Panc1 (cell line): ENCODE measurements at regions not wholly inside any gene's neighbourhood (a gene's known extent, or its start where the extent isn't known, plus 50 kb on each side); places are given as distances from the start of the nearest gene placed in this dataset.

Source experiments
- ATAC-seq: fragments of 200-7000 bp; cut with Tn5 transposase; 2 replicates; pipeline ENCODE4 v1.9.1; 2020; ENCODE audit warnings: mild to moderate bottlenecking, moderate library complexity
- BruUV-seq: library from RNA; stranded (reverse); fragments of 400-500 nt; replicated peaks from 2 replicates; lab custom pipeline; 2021; lab: Mats Ljungman, UMichigan
- CTCF ChIA-PET: fragments of 300-600 bp; sonication (Branson Sonifier 250); formaldehyde crosslinking; loops from one replicate; lab custom pipeline; 2022; ENCODE audit warnings: antibody characterized with exemption; lab: Charles Lee
- POLR2A ChIA-PET: fragments of 300-600 bp; sonication (Branson Sonifier 250); formaldehyde crosslinking; loops from one replicate; lab custom pipeline; 2022; ENCODE audit warnings: antibody characterized with exemption; lab: Charles Lee
- DNase-seq: peaks from one replicate; pipeline ENCODE4 v3.0.0-alpha.2; 2010; ENCODE audit warnings: low read depth, low spot score
- H3K27ac ChIP-seq: 2 replicates; pipeline ENCODE4 v1.5.1; 2011; ENCODE audit warnings: mild to moderate bottlenecking, low read length, inconsistent platforms
- H3K27me3 ChIP-seq: fragments of 200-500 bp; sonication (Bioruptor generic); 2 replicates; pipeline ENCODE4 v1.6.0; 2014; ENCODE audit warnings: low read length, inconsistent platforms; ENCODE audit not compliant: control insufficient read depth, insufficient read depth
- H3K36me3 ChIP-seq: fragments of 200-500 bp; sonication (Bioruptor generic); 2 replicates; pipeline ENCODE4 v1.5.1; 2014; ENCODE audit warnings: inconsistent platforms, mild to moderate bottlenecking, low read length, moderate library complexity; ENCODE audit not compliant: control insufficient read depth, insufficient read depth
- H3K4me1 ChIP-seq: 2 replicates; pipeline ENCODE4 v1.5.1; 2011; ENCODE audit warnings: inconsistent platforms, mild to moderate bottlenecking, low read length, moderate library complexity; ENCODE audit not compliant: control insufficient read depth, insufficient read depth
- H3K4me3 ChIP-seq, 2 experiments: 2 replicates each; pipeline ENCODE4 v1.5.1; 2011 to 2012; ENCODE audit warnings: low read depth in 2 of 2, low read length in 2 of 2, mild to moderate bottlenecking in 2 of 2, inconsistent platforms in 1 of 2, moderate library complexity in 1 of 2
- H3K9me3 ChIP-seq: fragments of 200-500 bp; sonication (Bioruptor generic); 2 replicates; pipeline ENCODE4 v1.5.1; 2014; ENCODE audit warnings: low read depth, mild to moderate bottlenecking, inconsistent platforms, low read length, moderate library complexity; ENCODE audit not compliant: control insufficient read depth, insufficient read depth
- CTCF ChIP-seq: fragments of 450-650 bp; IDR thresholded peaks from 2 replicates; pipeline ENCODE4 v1.5.1; 2017; ENCODE audit warnings: mild to moderate bottlenecking
- POLR2AphosphoS5 ChIP-seq: IDR thresholded peaks from 2 replicates; pipeline ENCODE4 v1.6.1; 2012; ENCODE audit warnings: mild to moderate bottlenecking, low read depth, low read length, moderate library complexity
- REST ChIP-seq, 2 experiments: IDR thresholded peaks; 2 replicates each; pipeline ENCODE4 v1.6.1; 2011 to 2012; ENCODE audit warnings: low read depth in 2 of 2, control low read depth in 1 of 2, low read length in 1 of 2, mild to moderate bottlenecking in 1 of 2, moderate library complexity in 1 of 2; ENCODE audit not compliant: insufficient read depth in 1 of 2
- SIN3A ChIP-seq: IDR thresholded peaks from 2 replicates; pipeline ENCODE4 v1.6.1; 2012; ENCODE audit warnings: low read depth, mild to moderate bottlenecking, low read length, moderate library complexity, borderline replicate concordance; ENCODE audit not compliant: insufficient read depth
- TCF7L2 ChIP-seq: IDR thresholded peaks from 2 replicates; pipeline ENCODE4 v1.6.1; 2011; ENCODE audit warnings: mild to moderate bottlenecking, low read depth, low read length, inconsistent platforms
- in situ Hi-C: cut with HindIII; loops from 2 replicates; pipeline ENCODE4 v1.10.0; 2016; ENCODE audit warnings: low sequenced_read_pairs, low pct_unique_long_range_greater_than_20kb
- intact Hi-C: fragments of 100-400 bp; cut with micrococcal nuclease; formaldehyde crosslinking; loops from one replicate; pipeline ENCODE4 v1.10.0; 2022; ENCODE audit not compliant: unreplicated experiment

- Histone ChIP-seq H3K4me3 (no peak overlapping the region), H3K36me3 (no peaks in the 10 kb centered on the region), H3K4me1 (no peaks in the 10 kb centered on the region), H3K9me3 (no peaks in the 10 kb centered on the region), H3K27ac (no peak overlapping the region), H3K27me3 (no peaks in the 10 kb centered on the region)
- ChIA-PET POLR2A (no interaction called here), CTCF (no interaction called here)
- DNase-seq = no peak
- intact Hi-C loops = no loop called here
- ATAC-seq = no peak
- no TSS peak for BruUV-seq
- TF ChIP-seq POLR2AphosphoS5 (no peak), SIN3A (no peak), CTCF (no peak), REST (IDR thresholded peaks at IDR 0.05; ENCODE audit: insufficient read depth in 1 of 2, low read depth in 2 of 2, low read length in 1 of 2) (no peak), TCF7L2 (no peak)
- in situ Hi-C loops = no loop called here
These were observed 243.9 kb upstream of the SMARCA2 start for GRCh38 chr9:1771094-1771789.

GRCh38 chr9:1775230-1775629 lies 239.9 kb upstream of the SMARCA2 start:
- no peak overlapping the region for H3K4me3 ChIP-seq
- ATAC-seq (no peak), DNase-seq (no peak)
- no peaks in the 10 kb centered on the region for H3K27me3 ChIP-seq
- ChIA-PET CTCF (no interaction called here), POLR2A (no interaction called here)
- H3K9me3 ChIP-seq = no peaks in the 10 kb centered on the region
- in situ Hi-C loops (no loop called here), intact Hi-C loops (no loop called here)
- no peak overlapping the region for H3K27ac ChIP-seq
- H3K4me1 ChIP-seq = no peaks in the 10 kb centered on the region
- TF ChIP-seq CTCF (no peak), SIN3A (no peak), TCF7L2 (no peak), REST (IDR thresholded peaks at IDR 0.05; ENCODE audit: insufficient read depth in 1 of 2, low read depth in 2 of 2, low read length in 1 of 2) (no peak), POLR2AphosphoS5 (no peak)
- no TSS peak for BruUV-seq
- no peaks in the 10 kb centered on the region for H3K36me3 ChIP-seq
